ENCODE measurements at regions not wholly inside any gene's neighbourhood (a gene's known extent, or its start where the extent isn't known, plus 50 kb on each side); places are given as distances from the start of the nearest gene placed in this dataset.

DNA sequence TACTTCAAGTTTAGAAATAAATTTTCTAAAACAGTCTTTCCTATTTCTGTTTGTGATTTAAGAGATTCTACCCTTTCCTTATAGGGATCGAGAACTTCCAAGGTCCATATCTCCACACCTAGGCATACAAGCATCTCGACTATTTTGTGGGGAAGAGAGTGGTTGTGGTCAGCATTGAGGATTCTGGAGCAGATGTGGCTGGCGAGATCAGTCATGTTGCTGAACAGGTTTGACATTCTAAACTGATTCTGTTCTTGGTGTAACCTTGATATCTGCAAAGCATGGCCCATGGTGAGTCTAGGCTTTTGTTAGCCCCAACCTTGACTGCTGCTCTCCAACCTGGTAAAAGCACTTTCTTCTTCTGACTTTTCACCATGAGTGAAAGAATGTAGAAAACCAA is 167.6 kb upstream of the POGK start:
- TF ChIP-seq, protein P1, sequence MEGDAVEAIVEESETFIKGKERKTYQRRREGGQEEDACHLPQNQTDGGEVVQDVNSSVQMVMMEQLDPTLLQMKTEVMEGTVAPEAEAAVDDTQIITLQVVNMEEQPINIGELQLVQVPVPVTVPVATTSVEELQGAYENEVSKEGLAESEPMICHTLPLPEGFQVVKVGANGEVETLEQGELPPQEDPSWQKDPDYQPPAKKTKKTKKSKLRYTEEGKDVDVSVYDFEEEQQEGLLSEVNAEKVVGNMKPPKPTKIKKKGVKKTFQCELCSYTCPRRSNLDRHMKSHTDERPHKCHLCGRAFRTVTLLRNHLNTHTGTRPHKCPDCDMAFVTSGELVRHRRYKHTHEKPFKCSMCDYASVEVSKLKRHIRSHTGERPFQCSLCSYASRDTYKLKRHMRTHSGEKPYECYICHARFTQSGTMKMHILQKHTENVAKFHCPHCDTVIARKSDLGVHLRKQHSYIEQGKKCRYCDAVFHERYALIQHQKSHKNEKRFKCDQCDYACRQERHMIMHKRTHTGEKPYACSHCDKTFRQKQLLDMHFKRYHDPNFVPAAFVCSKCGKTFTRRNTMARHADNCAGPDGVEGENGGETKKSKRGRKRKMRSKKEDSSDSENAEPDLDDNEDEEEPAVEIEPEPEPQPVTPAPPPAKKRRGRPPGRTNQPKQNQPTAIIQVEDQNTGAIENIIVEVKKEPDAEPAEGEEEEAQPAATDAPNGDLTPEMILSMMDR (tag by site-specific recombination; IDR thresholded peaks at IDR 0.05) = no peak
- TF ChIP-seq MEIS1 (CRISPR knock-in tag; IDR thresholded peaks at IDR 0.05; ENCODE audit: borderline replicate concordance) (no peak), YY2 (tag by site-specific recombination; IDR thresholded peaks at IDR 0.05) (no peak), ZNF521 (tag by site-specific recombination; IDR thresholded peaks at IDR 0.05) (no peak), ZNF184 (tag by site-specific recombination; IDR thresholded peaks at IDR 0.05) (no peak), ZNF785 (tag by site-specific recombination; IDR thresholded peaks at IDR 0.05) (no peak), HIC1 (tag by site-specific recombination; IDR thresholded peaks at IDR 0.05) (no peak), GLIS2 (tag by site-specific recombination; IDR thresholded peaks at IDR 0.05) (no peak), KLF16 (tag by site-specific recombination; IDR thresholded peaks at IDR 0.05) (no peak)
- TF ChIP-seq, protein P2, sequence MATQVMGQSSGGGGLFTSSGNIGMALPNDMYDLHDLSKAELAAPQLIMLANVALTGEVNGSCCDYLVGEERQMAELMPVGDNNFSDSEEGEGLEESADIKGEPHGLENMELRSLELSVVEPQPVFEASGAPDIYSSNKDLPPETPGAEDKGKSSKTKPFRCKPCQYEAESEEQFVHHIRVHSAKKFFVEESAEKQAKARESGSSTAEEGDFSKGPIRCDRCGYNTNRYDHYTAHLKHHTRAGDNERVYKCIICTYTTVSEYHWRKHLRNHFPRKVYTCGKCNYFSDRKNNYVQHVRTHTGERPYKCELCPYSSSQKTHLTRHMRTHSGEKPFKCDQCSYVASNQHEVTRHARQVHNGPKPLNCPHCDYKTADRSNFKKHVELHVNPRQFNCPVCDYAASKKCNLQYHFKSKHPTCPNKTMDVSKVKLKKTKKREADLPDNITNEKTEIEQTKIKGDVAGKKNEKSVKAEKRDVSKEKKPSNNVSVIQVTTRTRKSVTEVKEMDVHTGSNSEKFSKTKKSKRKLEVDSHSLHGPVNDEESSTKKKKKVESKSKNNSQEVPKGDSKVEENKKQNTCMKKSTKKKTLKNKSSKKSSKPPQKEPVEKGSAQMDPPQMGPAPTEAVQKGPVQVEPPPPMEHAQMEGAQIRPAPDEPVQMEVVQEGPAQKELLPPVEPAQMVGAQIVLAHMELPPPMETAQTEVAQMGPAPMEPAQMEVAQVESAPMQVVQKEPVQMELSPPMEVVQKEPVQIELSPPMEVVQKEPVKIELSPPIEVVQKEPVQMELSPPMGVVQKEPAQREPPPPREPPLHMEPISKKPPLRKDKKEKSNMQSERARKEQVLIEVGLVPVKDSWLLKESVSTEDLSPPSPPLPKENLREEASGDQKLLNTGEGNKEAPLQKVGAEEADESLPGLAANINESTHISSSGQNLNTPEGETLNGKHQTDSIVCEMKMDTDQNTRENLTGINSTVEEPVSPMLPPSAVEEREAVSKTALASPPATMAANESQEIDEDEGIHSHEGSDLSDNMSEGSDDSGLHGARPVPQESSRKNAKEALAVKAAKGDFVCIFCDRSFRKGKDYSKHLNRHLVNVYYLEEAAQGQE (tag by site-specific recombination; IDR thresholded peaks at IDR 0.05) = no peak
